DOHH2 (cell line): ENCODE measurements at regions not wholly inside any gene's neighbourhood (a gene's known extent, or its start where the extent isn't known, plus 50 kb on each side); places are given as distances from the start of the nearest gene placed in this dataset.

ENCODE experiments used
- H3F3A ChIP-seq: fragments of 200-600 bp; sonication (generic), shearing (Covaris generic); 2 replicates; pipeline ENCODE4 v1.6.0; 2016; ENCODE audit warnings: antibody characterized with exemption, mild to moderate bottlenecking; ENCODE audit not compliant: control insufficient read depth, insufficient read depth
- H3K27ac ChIP-seq: fragments of 200-600 bp; sonication (generic); 2 replicates; pipeline ENCODE4 v1.5.1; 2014; ENCODE audit warnings: low read depth, mild to moderate bottlenecking, low read length, moderate library complexity
- H3K27me3 ChIP-seq: fragments of 200-600 bp; sonication (generic); 2 replicates; pipeline ENCODE4 v1.6.1; 2014; ENCODE audit warnings: mild to moderate bottlenecking, low read length, mixed read lengths; ENCODE audit not compliant: control insufficient read depth
- H3K36me3 ChIP-seq: fragments of 200-600 bp; sonication (generic); 2 replicates; pipeline ENCODE4 v1.6.1; 2014; ENCODE audit warnings: mild to moderate bottlenecking, low read length, moderate library complexity, mixed read lengths; ENCODE audit not compliant: control insufficient read depth
- H3K4me1 ChIP-seq: fragments of 200-600 bp; sonication (generic); 2 replicates; pipeline ENCODE4 v1.6.1; 2014; ENCODE audit warnings: mild to moderate bottlenecking, low read length, mixed read lengths; ENCODE audit not compliant: control insufficient read depth
- H3K4me2 ChIP-seq: fragments of 200-600 bp; sonication (generic); 2 replicates; pipeline ENCODE4 v1.6.0; 2014; ENCODE audit warnings: mild to moderate bottlenecking, low read length, moderate library complexity
- H3K4me3 ChIP-seq: fragments of 200-600 bp; sonication (generic); 2 replicates; pipeline ENCODE4 v1.5.1; 2014; ENCODE audit warnings: mild to moderate bottlenecking, low read length, mixed read lengths
- H3K79me2 ChIP-seq: fragments of 200-600 bp; sonication (generic); 2 replicates; pipeline ENCODE4 v1.6.1; 2014; ENCODE audit warnings: mild to moderate bottlenecking, low read length, mixed read lengths; ENCODE audit not compliant: control insufficient read depth
- H3K9me2 ChIP-seq: fragments of 200-600 bp; sonication (generic); replicated peaks from 2 replicates; pipeline ENCODE4 v1.6.1; 2014; ENCODE audit warnings: mild to moderate bottlenecking, low read length, mixed read lengths; ENCODE audit not compliant: control insufficient read depth
- H3K9me3 ChIP-seq: fragments of 200-600 bp; sonication (generic); 2 replicates; pipeline ENCODE4 v1.6.1; 2014; ENCODE audit warnings: antibody characterized with exemption, low read length, mixed read lengths; ENCODE audit not compliant: control insufficient read depth, insufficient read depth
- H4K20me1 ChIP-seq: fragments of 200-600 bp; sonication (generic); 2 replicates; pipeline ENCODE4 v1.6.0; 2014; ENCODE audit warnings: low read depth, mild to moderate bottlenecking, antibody characterized with exemption, low read length, moderate library complexity; ENCODE audit not compliant: control insufficient read depth, insufficient read depth
- EZH2phosphoT487 ChIP-seq: fragments of 200-600 bp; sonication (generic); IDR thresholded peaks from 2 replicates; pipeline ENCODE4 v1.6.1; 2017; ENCODE audit warnings: borderline replicate concordance, mild to moderate bottlenecking, antibody characterized with exemption, low read length, moderate library complexity, mixed read lengths
- TF ChIP-seq, protein P1 (sequence below): fragments of 200-600 bp; sonication (generic); IDR thresholded peaks from one replicate; pipeline ENCODE4 v1.5.1; 2014; ENCODE audit warnings: antibody characterized with exemption, mild to moderate bottlenecking, low read depth, low read length; ENCODE audit not compliant: poor library complexity, severe bottlenecking

DNA sequence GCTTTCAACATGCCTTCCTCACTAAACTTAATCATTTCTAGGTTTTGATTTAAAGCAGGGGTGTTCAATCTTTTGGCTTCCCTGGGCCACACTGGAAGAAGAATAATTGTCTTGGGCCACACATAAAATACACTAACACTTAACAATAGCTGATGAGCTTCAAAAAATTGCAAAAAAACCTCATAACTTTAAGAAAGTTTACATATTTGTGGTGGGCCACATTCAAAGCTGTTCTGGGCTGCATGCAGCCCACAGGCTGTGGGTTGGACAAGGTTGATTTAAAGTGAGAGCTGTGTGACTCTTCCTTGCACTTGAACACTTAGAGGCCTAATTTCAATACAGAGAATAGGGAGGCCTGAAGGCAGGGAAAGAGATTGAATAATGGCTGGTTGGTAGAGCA, 598.3 kb downstream of the EFNA5 start:
- no peaks in the 10 kb centered on the region for H3K27me3 ChIP-seq
- no peaks in the 10 kb centered on the region for H3K9me2 ChIP-seq
- TF ChIP-seq, protein P1, sequence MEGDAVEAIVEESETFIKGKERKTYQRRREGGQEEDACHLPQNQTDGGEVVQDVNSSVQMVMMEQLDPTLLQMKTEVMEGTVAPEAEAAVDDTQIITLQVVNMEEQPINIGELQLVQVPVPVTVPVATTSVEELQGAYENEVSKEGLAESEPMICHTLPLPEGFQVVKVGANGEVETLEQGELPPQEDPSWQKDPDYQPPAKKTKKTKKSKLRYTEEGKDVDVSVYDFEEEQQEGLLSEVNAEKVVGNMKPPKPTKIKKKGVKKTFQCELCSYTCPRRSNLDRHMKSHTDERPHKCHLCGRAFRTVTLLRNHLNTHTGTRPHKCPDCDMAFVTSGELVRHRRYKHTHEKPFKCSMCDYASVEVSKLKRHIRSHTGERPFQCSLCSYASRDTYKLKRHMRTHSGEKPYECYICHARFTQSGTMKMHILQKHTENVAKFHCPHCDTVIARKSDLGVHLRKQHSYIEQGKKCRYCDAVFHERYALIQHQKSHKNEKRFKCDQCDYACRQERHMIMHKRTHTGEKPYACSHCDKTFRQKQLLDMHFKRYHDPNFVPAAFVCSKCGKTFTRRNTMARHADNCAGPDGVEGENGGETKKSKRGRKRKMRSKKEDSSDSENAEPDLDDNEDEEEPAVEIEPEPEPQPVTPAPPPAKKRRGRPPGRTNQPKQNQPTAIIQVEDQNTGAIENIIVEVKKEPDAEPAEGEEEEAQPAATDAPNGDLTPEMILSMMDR = no peak
- no peak for TF ChIP-seq EZH2phosphoT487

DNA sequence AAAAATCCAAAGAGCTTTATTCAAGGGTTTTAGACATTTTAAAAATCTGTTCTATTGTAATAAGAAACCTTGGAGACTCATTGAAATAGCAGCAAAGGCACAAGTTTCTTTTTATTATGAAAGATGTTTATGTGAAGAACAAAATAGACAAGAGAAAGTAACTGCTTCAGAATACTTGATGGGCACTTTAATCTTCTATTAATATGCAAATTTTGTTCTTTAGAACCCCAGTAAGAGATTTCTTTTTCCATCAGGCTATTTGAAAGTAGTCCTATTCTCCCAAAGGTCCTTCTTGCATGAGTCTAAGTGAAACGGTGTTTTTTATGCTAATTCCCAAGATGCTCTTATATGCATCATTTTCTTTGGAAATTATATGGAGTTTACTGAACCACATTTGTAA, 602.0 kb downstream of the EFNA5 start:
- H3F3A ChIP-seq = no peaks in the 10 kb centered on the region
- TF ChIP-seq EZH2phosphoT487 = no peak
- TF ChIP-seq, protein P1 = no peak
- H3K4me2 ChIP-seq = no peak overlapping the region
- H3K27ac ChIP-seq = no peak overlapping the region
- H3K4me1 ChIP-seq = no peaks in the 10 kb centered on the region
- no peaks in the 10 kb centered on the region for H3K9me2 ChIP-seq
- H3K9me3 ChIP-seq = no peaks in the 10 kb centered on the region
- no peaks in the 10 kb centered on the region for H4K20me1 ChIP-seq
- H3K27me3 ChIP-seq = no peaks in the 10 kb centered on the region
- H3K4me3 ChIP-seq = no peak overlapping the region
- no peaks in the 10 kb centered on the region for H3K79me2 ChIP-seq
- H3K36me3 ChIP-seq = no peaks in the 10 kb centered on the region

More for the DNA sequence above, 598.3 kb downstream of the EFNA5 start:
- no peaks in the 10 kb centered on the region for H4K20me1 ChIP-seq
- H3K4me2 ChIP-seq = no peak overlapping the region
- no peaks in the 10 kb centered on the region for H3F3A ChIP-seq
- H3K79me2 ChIP-seq = no peaks in the 10 kb centered on the region
- no peak overlapping the region for H3K4me3 ChIP-seq
- H3K27ac ChIP-seq = no peak overlapping the region
- no peaks in the 10 kb centered on the region for H3K4me1 ChIP-seq
- H3K9me3 ChIP-seq = no peaks in the 10 kb centered on the region
- H3K36me3 ChIP-seq = no peaks in the 10 kb centered on the region

DNA sequence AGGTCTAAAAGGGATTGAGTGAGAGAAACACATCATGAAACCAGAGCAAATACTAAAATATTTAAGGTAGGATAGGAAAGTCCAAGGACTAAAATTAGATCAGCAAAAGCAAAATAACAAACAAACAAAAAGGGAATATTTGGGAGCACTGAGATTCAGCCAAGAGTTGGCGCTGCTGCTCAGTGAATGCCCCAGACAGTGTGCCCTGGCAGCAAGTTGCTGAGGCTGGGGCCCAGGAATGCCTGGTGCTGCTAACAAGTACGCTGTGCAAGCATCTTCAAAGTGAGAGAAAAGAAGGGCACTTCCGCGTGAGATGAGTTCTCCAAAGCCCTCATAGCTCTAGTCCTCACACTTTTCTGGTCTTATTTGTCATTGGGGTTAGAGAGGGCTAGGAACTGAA, 603.3 kb downstream of the EFNA5 start:
- Histone ChIP-seq H3K4me1 (no peaks in the 10 kb centered on the region), H3F3A (no peaks in the 10 kb centered on the region), H3K36me3 (no peaks in the 10 kb centered on the region), H3K4me3 (no peak overlapping the region), H3K4me2 (no peak overlapping the region), H3K27ac (no peak overlapping the region), H3K9me3 (no peaks in the 10 kb centered on the region), H4K20me1 (no peaks in the 10 kb centered on the region), H3K27me3 (no peaks in the 10 kb centered on the region), H3K79me2 (no peaks in the 10 kb centered on the region), H3K9me2 (no peaks in the 10 kb centered on the region)
- TF ChIP-seq, protein P1 = no peak
- TF ChIP-seq EZH2phosphoT487 = no peak

DNA sequence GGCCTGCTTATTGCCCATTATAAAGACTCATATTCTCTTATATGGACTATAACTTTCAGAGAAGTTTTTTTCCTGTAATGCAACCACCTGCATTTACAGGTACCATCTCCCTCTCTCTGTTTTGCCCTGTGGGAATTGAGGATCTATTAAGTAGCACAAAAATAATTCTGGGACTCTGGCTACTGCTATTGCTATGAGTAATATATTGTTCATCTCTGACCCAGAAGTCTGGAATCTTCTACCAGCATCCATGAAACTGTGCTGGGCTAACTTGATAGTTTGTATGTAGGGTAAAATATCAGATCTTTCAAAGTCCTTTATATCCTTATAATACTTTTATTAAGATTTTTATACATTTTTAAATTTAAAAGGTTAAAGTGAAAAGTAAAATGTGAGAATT, 607.2 kb downstream of the EFNA5 start:
- Histone ChIP-seq H4K20me1 (no peaks in the 10 kb centered on the region), H3K36me3 (no peaks in the 10 kb centered on the region), H3K4me2 (no peak overlapping the region), H3K27me3 (no peaks in the 10 kb centered on the region), H3K27ac (no peak overlapping the region), H3F3A (no peaks in the 10 kb centered on the region), H3K79me2 (no peaks in the 10 kb centered on the region), H3K9me3 (no peaks in the 10 kb centered on the region), H3K9me2 (no peaks in the 10 kb centered on the region), H3K4me3 (no peak overlapping the region), H3K4me1 (no peaks in the 10 kb centered on the region)
- TF ChIP-seq EZH2phosphoT487 = no peak
- TF ChIP-seq, protein P1 = no peak
